Choroid plexus epithelial cell (primary cell): ENCODE measurements at regions not wholly inside any gene's neighbourhood (a gene's known extent, or its start where the extent isn't known, plus 50 kb on each side); places are given as distances from the start of the nearest gene placed in this dataset.

Experiments
- DNase-seq: peaks from one replicate; pipeline ENCODE4 v3.0.0-alpha.2; 2010; ENCODE audit warnings: low read depth
- H3K4me3 ChIP-seq: 2 replicates; pipeline ENCODE4 v1.5.1; 2011; ENCODE audit warnings: low read depth, mild to moderate bottlenecking, control low read depth, low read length, moderate library complexity
- CTCF ChIP-seq: conservative IDR thresholded peaks from 2 replicates; pipeline ENCODE4 v1.5.1; 2011; ENCODE audit warnings: low read depth, mild to moderate bottlenecking, control low read depth, inconsistent platforms, low read length, moderate library complexity

- no peak overlapping the region for H3K4me3 ChIP-seq
- DNase-seq, result peak; percentile 26
- no peak for TF ChIP-seq CTCF
These were observed 410.9 kb upstream of the TRPC7 start for GRCh38 chr5:136776022-136776927.

- no peak for TF ChIP-seq CTCF
These were observed 407.1 kb upstream of the TRPC7 start for GRCh38 chr5:136772491-136772890.

GRCh38 chr5:136769900-136770684 lies 404.7 kb upstream of the TRPC7 start:
- TF ChIP-seq CTCF, result peak; percentile 99
- no peak overlapping the region for H3K4me3 ChIP-seq
- peak; percentile 89 for DNase-seq

More at GRCh38 chr5:136772491-136772890, 407.1 kb upstream of the TRPC7 start:
- no peak overlapping the region for H3K4me3 ChIP-seq
- DNase-seq, result no peak

- TF ChIP-seq CTCF, result no peak
- no peak for DNase-seq
- no peak overlapping the region for H3K4me3 ChIP-seq
These were observed 403.7 kb upstream of the TRPC7 start for GRCh38 chr5:136769093-136769492.

GRCh38 chr5:136768457-136768856 lies 403.1 kb upstream of the TRPC7 start:
- no peak for DNase-seq
- no peak for TF ChIP-seq CTCF
- no peak overlapping the region for H3K4me3 ChIP-seq

- peak; percentile 30 for DNase-seq
- no peak overlapping the region for H3K4me3 ChIP-seq
- TF ChIP-seq CTCF, result no peak
These were observed 401.1 kb upstream of the TRPC7 start for GRCh38 chr5:136766456-136766855.
